ENCODE measurements at regions not wholly inside any gene's neighbourhood (a gene's known extent, or its start where the extent isn't known, plus 50 kb on each side); places are given as distances from the start of the nearest gene placed in this dataset.

- no peak overlapping the region for H3K9ac ChIP-seq (ENCODE audit: low read length)
- H3K9me3 ChIP-seq (replicated peaks; ENCODE audit: insufficient read depth, low read length): no peaks in the 10 kb centered on the region
- no peaks in the 10 kb centered on the region for H3K9me2 ChIP-seq (replicated peaks; ENCODE audit: insufficient read depth, low read length)
- no peak overlapping the region for H2AFZ ChIP-seq (ENCODE audit: low read length)
- peaks cover 15% of the 10 kb centered on the region; the same call in 1 of the 2 replicates for H3K4me1 ChIP-seq (ENCODE audit: low read length)
- no peak for TF ChIP-seq EZH2 (optimal IDR thresholded peaks at IDR 0.05; ENCODE audit: low read depth, low read length)
- no peaks in the 10 kb centered on the region for H4K20me1 ChIP-seq (ENCODE audit: insufficient read depth, low read length)
- H3K4me2 ChIP-seq (ENCODE audit: low read depth, low read length): no peak overlapping the region
- H3K79me2 ChIP-seq (ENCODE audit: low read length): no peaks in the 10 kb centered on the region
- no peaks in the 10 kb centered on the region for H3F3A ChIP-seq (ENCODE audit: insufficient read depth, low read length)
- no peak for DNase-seq
- H3K27me3 ChIP-seq (replicated peaks; ENCODE audit: insufficient read depth, low read length): no peaks in the 10 kb centered on the region
- no peak overlapping the region for H3K27ac ChIP-seq (ENCODE audit: low read length)
- H3K4me3 ChIP-seq (ENCODE audit: low read length): no peak overlapping the region
- no peaks in the 10 kb centered on the region for H3K36me3 ChIP-seq (replicated peaks; ENCODE audit: insufficient read depth, low read length)
Measured at GRCh38 chr2:64905338-64906024, 83.7 kb upstream of the SLC1A4 start.

DNA sequence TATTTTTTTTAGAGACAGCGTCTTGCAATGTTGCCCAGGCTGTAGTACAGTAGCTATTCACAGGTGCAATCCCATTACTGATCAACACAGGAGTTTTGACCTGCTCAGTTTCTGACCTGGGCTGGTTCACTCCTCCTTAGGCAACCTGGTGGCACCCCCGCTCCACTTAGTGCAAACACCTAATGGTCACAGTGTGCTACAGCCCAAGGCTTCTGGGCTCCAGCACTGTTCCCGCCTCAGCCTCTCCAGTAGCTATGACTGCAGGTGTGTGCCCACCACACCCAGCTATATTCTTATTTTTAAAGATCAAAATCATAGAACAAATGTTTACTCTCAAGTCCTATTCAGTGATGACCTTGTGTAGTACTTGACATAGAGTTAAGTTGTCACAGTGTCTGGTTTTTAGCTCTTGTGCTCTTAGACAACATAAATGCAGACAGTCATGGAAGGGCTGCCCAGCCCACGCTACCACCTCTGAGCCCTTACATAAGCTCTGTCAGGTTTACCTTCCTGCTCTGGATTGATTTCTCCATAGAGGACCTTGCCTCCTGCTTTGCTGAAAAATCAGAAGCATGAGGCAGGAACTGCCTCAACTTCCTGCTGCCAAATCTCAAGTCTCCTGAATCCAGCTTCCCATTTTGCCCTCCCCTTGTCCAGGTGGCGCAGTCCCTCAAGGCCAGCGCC lies 82.2 kb upstream of the SLC1A4 start:
- no peak overlapping the region for H3K27ac ChIP-seq (ENCODE audit: low read length)
- no peak overlapping the region for H2AFZ ChIP-seq (ENCODE audit: low read length)
- no peaks in the 10 kb centered on the region for H4K20me1 ChIP-seq (ENCODE audit: insufficient read depth, low read length)
- H3K79me2 ChIP-seq (ENCODE audit: low read length): no peaks in the 10 kb centered on the region
- H3K4me2 ChIP-seq (ENCODE audit: low read depth, low read length): no peak overlapping the region
- H3K9me3 ChIP-seq (replicated peaks; ENCODE audit: insufficient read depth, low read length): no peaks in the 10 kb centered on the region
- no peaks in the 10 kb centered on the region for H3F3A ChIP-seq (ENCODE audit: insufficient read depth, low read length)
- no peaks in the 10 kb centered on the region for H3K9me2 ChIP-seq (replicated peaks; ENCODE audit: insufficient read depth, low read length)
- no peak for DNase-seq
- no peaks in the 10 kb centered on the region for H3K36me3 ChIP-seq (replicated peaks; ENCODE audit: insufficient read depth, low read length)
- no peaks in the 10 kb centered on the region for H3K27me3 ChIP-seq (replicated peaks; ENCODE audit: insufficient read depth, low read length)
- H3K9ac ChIP-seq (ENCODE audit: low read length): no peak overlapping the region
- no peak for TF ChIP-seq EZH2 (optimal IDR thresholded peaks at IDR 0.05; ENCODE audit: low read depth, low read length)
- no peak for TF ChIP-seq EZH2phosphoT487 (IDR thresholded peaks at IDR 0.05; ENCODE audit: low read length)
- peaks cover 22% of the 10 kb centered on the region; the same call in 1 of the 2 replicates for H3K4me1 ChIP-seq (ENCODE audit: low read length)
- no peak overlapping the region for H3K4me3 ChIP-seq (ENCODE audit: low read length)

- no peak overlapping the region for H3K4me3 ChIP-seq (ENCODE audit: low read length)
- no peak for TF ChIP-seq EZH2 (optimal IDR thresholded peaks at IDR 0.05; ENCODE audit: low read depth, low read length)
- no peak for TF ChIP-seq CTCF (IDR thresholded peaks at IDR 0.05; ENCODE audit: low read length)
- TF ChIP-seq EZH2phosphoT487 (IDR thresholded peaks at IDR 0.05; ENCODE audit: low read length): no peak
Measured at GRCh38 chr2:64908406-64908805, 80.8 kb upstream of the SLC1A4 start.

GRCh38 chr2:64910523-64910922 lies 78.7 kb upstream of the SLC1A4 start:
- peaks cover 37% of the 10 kb centered on the region for H3K4me1 ChIP-seq (ENCODE audit: low read length)
- no peaks in the 10 kb centered on the region for H3K36me3 ChIP-seq (replicated peaks; ENCODE audit: insufficient read depth, low read length)
- no peak overlapping the region for H3K4me3 ChIP-seq (ENCODE audit: low read length)

More at GRCh38 chr2:64908406-64908805, 80.8 kb upstream of the SLC1A4 start:
- H3K27ac ChIP-seq (ENCODE audit: low read length): no peak overlapping the region
- H3K9me2 ChIP-seq (replicated peaks; ENCODE audit: insufficient read depth, low read length): no peaks in the 10 kb centered on the region
- DNase-seq: no peak
- H3K27me3 ChIP-seq (replicated peaks; ENCODE audit: insufficient read depth, low read length): no peaks in the 10 kb centered on the region
- H3K4me2 ChIP-seq (ENCODE audit: low read depth, low read length): no peak overlapping the region
- H2AFZ ChIP-seq (ENCODE audit: low read length): no peak overlapping the region
- no peaks in the 10 kb centered on the region for H3K9me3 ChIP-seq (replicated peaks; ENCODE audit: insufficient read depth, low read length)
- H3F3A ChIP-seq (ENCODE audit: insufficient read depth, low read length): peaks cover 2% of the 10 kb centered on the region; the same call in 1 of the 2 replicates
- H3K9ac ChIP-seq (ENCODE audit: low read length): no peak overlapping the region
- no peaks in the 10 kb centered on the region for H3K79me2 ChIP-seq (ENCODE audit: low read length)
- H3K36me3 ChIP-seq (replicated peaks; ENCODE audit: insufficient read depth, low read length): no peaks in the 10 kb centered on the region
- no peaks in the 10 kb centered on the region for H4K20me1 ChIP-seq (ENCODE audit: insufficient read depth, low read length)
- peaks cover 33% of the 10 kb centered on the region for H3K4me1 ChIP-seq (ENCODE audit: low read length)

More at GRCh38 chr2:64910523-64910922, 78.7 kb upstream of the SLC1A4 start:
- DNase-seq: no peak
- Histone ChIP-seq H3F3A (ENCODE audit: insufficient read depth, low read length) (peaks cover 21% of the 10 kb centered on the region), H3K9me3 (replicated peaks; ENCODE audit: insufficient read depth, low read length) (no peaks in the 10 kb centered on the region), H3K9ac (ENCODE audit: low read length) (no peak overlapping the region), H3K27me3 (replicated peaks; ENCODE audit: insufficient read depth, low read length) (no peaks in the 10 kb centered on the region), H3K27ac (ENCODE audit: low read length) (no peak overlapping the region), H3K79me2 (ENCODE audit: low read length) (no peaks in the 10 kb centered on the region), H3K4me2 (ENCODE audit: low read depth, low read length) (no peak overlapping the region), H3K9me2 (replicated peaks; ENCODE audit: insufficient read depth, low read length) (no peaks in the 10 kb centered on the region), H4K20me1 (ENCODE audit: insufficient read depth, low read length) (no peaks in the 10 kb centered on the region), H2AFZ (ENCODE audit: low read length) (no peak overlapping the region)
- TF ChIP-seq CTCF (IDR thresholded peaks at IDR 0.05; ENCODE audit: low read length) (no peak), EZH2 (optimal IDR thresholded peaks at IDR 0.05; ENCODE audit: low read depth, low read length) (no peak), EZH2phosphoT487 (IDR thresholded peaks at IDR 0.05; ENCODE audit: low read length) (no peak)

All from MM.1S (cell line).